RWPE1 (cell line): ENCODE measurements at regions not wholly inside any gene's neighbourhood (a gene's known extent, or its start where the extent isn't known, plus 50 kb on each side); places are given as distances from the start of the nearest gene placed in this dataset.

Experiments used
- CTCF ChIA-PET: fragments of 350-600 bp; sonication (Branson Sonifier 250); formaldehyde crosslinking; extraction: SDS; loops from one replicate; lab custom pipeline; 2021; lab: Yijun Ruan, JAX
- POLR2A ChIA-PET: fragments of 400-600 bp; formaldehyde crosslinking; extraction: SDS; loops from one replicate; lab custom pipeline; 2020; ENCODE audit warnings: antibody characterized with exemption; ENCODE audit not compliant: low non-redundant PET; lab: Yijun Ruan, JAX
- DNase-seq: peaks from one replicate; pipeline ENCODE4 v3.0.0; 2012; ENCODE audit warnings: low spot score
- H3K27ac ChIP-seq: fragments of 450-650 bp; 2 replicates; pipeline ENCODE4 v1.5.1; 2017
- TF ChIP-seq, protein P1 (sequence below): fragments of 450-650 bp; conservative IDR thresholded peaks from 2 replicates; pipeline ENCODE4 v1.5.1; 2017; ENCODE audit warnings: low read depth, mild to moderate bottlenecking

GRCh38 chrX:20414762-20415445 is 148.2 kb upstream of the RPS6KA3 start:
- ChIA-PET POLR2A (interaction anchor here (0.5 kb wide), 1 partner anchor 148 kb away, joined by 4 read pairs; no protein-coding TSS in a partner anchor), CTCF (interaction anchor here (0.6 kb wide), 1 partner anchor 939 kb away, joined by 3 read pairs; no protein-coding TSS in a partner anchor)
- no peak overlapping the region for H3K27ac ChIP-seq
- TF ChIP-seq, protein P1, sequence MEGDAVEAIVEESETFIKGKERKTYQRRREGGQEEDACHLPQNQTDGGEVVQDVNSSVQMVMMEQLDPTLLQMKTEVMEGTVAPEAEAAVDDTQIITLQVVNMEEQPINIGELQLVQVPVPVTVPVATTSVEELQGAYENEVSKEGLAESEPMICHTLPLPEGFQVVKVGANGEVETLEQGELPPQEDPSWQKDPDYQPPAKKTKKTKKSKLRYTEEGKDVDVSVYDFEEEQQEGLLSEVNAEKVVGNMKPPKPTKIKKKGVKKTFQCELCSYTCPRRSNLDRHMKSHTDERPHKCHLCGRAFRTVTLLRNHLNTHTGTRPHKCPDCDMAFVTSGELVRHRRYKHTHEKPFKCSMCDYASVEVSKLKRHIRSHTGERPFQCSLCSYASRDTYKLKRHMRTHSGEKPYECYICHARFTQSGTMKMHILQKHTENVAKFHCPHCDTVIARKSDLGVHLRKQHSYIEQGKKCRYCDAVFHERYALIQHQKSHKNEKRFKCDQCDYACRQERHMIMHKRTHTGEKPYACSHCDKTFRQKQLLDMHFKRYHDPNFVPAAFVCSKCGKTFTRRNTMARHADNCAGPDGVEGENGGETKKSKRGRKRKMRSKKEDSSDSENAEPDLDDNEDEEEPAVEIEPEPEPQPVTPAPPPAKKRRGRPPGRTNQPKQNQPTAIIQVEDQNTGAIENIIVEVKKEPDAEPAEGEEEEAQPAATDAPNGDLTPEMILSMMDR: no peak
- DNase-seq: no peak

- H3K27ac ChIP-seq: no peak overlapping the region
- ChIA-PET POLR2A (no interaction called here), CTCF (no interaction called here)
- DNase-seq: no peak
- TF ChIP-seq, protein P1: no peak
These were observed 147.4 kb upstream of the RPS6KA3 start for GRCh38 chrX:20414066-20414465.

- CTCF ChIA-PET: no interaction called here
- TF ChIP-seq, protein P1: no peak
- H3K27ac ChIP-seq: no peak overlapping the region
- no peak for DNase-seq
- POLR2A ChIA-PET: no interaction called here
These were observed 146.3 kb upstream of the RPS6KA3 start for GRCh38 chrX:20412871-20413486.

- ChIA-PET POLR2A (no interaction called here), CTCF (no interaction called here)
- TF ChIP-seq, protein P1: no peak
- no peak for DNase-seq
- no peak overlapping the region for H3K27ac ChIP-seq
These were observed 143.8 kb upstream of the RPS6KA3 start for GRCh38 chrX:20410540-20410939.

GRCh38 chrX:20409991-20410390 is 143.3 kb upstream of the RPS6KA3 start:
- ChIA-PET POLR2A (no interaction called here), CTCF (no interaction called here)
- no peak overlapping the region for H3K27ac ChIP-seq
- no peak for DNase-seq
- TF ChIP-seq, protein P1: no peak

DNA sequence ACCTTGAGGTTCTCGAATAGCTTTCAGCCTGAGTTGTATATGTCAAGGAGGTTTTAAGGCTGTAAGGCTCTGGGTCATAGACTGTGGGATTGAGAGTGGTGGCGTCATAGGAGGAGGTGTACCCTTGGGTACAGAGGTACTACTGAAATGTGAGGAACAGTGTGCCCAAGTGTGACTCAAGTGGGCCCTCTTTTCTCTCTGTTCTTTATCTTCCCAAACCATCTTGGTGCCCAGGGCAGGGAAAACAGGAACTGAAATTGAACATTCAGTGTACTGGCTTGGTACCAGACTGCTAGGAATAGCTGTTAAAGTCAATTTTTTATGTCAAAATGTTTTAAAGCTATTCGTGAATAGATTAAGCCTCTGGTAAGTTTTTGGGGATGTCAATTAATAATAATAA is 136.2 kb upstream of the RPS6KA3 start:
- no peak overlapping the region for H3K27ac ChIP-seq
- no peak for DNase-seq
- ChIA-PET CTCF (no interaction called here), POLR2A (no interaction called here)
- TF ChIP-seq, protein P1: no peak
